Fibroblast of mammary gland (primary cell): ENCODE measurements at regions not wholly inside any gene's neighbourhood (a gene's known extent, or its start where the extent isn't known, plus 50 kb on each side); places are given as distances from the start of the nearest gene placed in this dataset.
A peak's percentile ranks its signal among the peaks of the same experiment; 100 is the strongest.

Source experiments
- DNase-seq: peaks from one replicate; pipeline ENCODE4 v3.0.0-alpha.2; 2010; ENCODE audit warnings: low read depth
- H3K4me3 ChIP-seq: 2 replicates; pipeline ENCODE4 v1.5.1; 2011; ENCODE audit warnings: low read depth, mild to moderate bottlenecking, low read length, moderate library complexity; ENCODE audit not compliant: control insufficient read depth
- CTCF ChIP-seq: conservative IDR thresholded peaks from 2 replicates; pipeline ENCODE4 v1.5.1; 2011; ENCODE audit warnings: low read depth, low read length, inconsistent platforms; ENCODE audit not compliant: control insufficient read depth, insufficient read depth

- TF ChIP-seq CTCF: no peak
- DNase-seq: no peak
- no peak overlapping the region for H3K4me3 ChIP-seq
These were observed 948.8 kb upstream of the POT1 start for GRCh38 chr7:125878235-125878956.

- H3K4me3 ChIP-seq: no peak overlapping the region
- TF ChIP-seq CTCF: no peak
These were observed 947.6 kb upstream of the POT1 start for GRCh38 chr7:125877246-125877645.

GRCh38 chr7:125876431-125876830 lies 946.8 kb upstream of the POT1 start:
- TF ChIP-seq CTCF: no peak
- H3K4me3 ChIP-seq: no peak overlapping the region
- DNase-seq: no peak

More at GRCh38 chr7:125877246-125877645, 947.6 kb upstream of the POT1 start:
- no peak for DNase-seq

GRCh38 chr7:125871431-125871830 lies 941.8 kb upstream of the POT1 start:
- DNase-seq: no peak
- H3K4me3 ChIP-seq: no peak overlapping the region
- no peak for TF ChIP-seq CTCF

GRCh38 chr7:125857606-125858005 lies 928.0 kb upstream of the POT1 start:
- TF ChIP-seq CTCF: no peak
- H3K4me3 ChIP-seq: no peak overlapping the region
- DNase-seq: peak; percentile 2

GRCh38 chr7:125848157-125848556 lies 918.5 kb upstream of the POT1 start:
- H3K4me3 ChIP-seq: no peak overlapping the region
- DNase-seq: no peak
- TF ChIP-seq CTCF: no peak
